ENCODE measurements at regions not wholly inside any gene's neighbourhood (a gene's known extent, or its start where the extent isn't known, plus 50 kb on each side); places are given as distances from the start of the nearest gene placed in this dataset.
"Not testable (repeated sequence)": the region's sequence is repeated elsewhere in the genome, so short reads cannot be mapped to it uniquely, and the experiment has no call there.

GRCh38 chr19:24035261-24035880 is 51.6 kb upstream of the ZNF254 start:
- not testable (repeated sequence) for TF ChIP-seq POLR2AphosphoS5 (IDR thresholded peaks at IDR 0.05)
- TF ChIP-seq, protein P1, sequence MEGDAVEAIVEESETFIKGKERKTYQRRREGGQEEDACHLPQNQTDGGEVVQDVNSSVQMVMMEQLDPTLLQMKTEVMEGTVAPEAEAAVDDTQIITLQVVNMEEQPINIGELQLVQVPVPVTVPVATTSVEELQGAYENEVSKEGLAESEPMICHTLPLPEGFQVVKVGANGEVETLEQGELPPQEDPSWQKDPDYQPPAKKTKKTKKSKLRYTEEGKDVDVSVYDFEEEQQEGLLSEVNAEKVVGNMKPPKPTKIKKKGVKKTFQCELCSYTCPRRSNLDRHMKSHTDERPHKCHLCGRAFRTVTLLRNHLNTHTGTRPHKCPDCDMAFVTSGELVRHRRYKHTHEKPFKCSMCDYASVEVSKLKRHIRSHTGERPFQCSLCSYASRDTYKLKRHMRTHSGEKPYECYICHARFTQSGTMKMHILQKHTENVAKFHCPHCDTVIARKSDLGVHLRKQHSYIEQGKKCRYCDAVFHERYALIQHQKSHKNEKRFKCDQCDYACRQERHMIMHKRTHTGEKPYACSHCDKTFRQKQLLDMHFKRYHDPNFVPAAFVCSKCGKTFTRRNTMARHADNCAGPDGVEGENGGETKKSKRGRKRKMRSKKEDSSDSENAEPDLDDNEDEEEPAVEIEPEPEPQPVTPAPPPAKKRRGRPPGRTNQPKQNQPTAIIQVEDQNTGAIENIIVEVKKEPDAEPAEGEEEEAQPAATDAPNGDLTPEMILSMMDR (IDR thresholded peaks at IDR 0.05) = not testable (repeated sequence)

Measured in gastroesophageal sphincter (tissue), 3 donors.